SK-N-SH (cell line): ENCODE measurements at regions not wholly inside any gene's neighbourhood (a gene's known extent, or its start where the extent isn't known, plus 50 kb on each side); places are given as distances from the start of the nearest gene placed in this dataset.

Source experiments
- CTCF ChIP-seq: fragments of 200-600 bp; sonication (generic); IDR thresholded peaks from 2 replicates; pipeline ENCODE4 v1.6.1; 2017; ENCODE audit warnings: antibody characterized with exemption, mild to moderate bottlenecking, moderate library complexity
- EP300 ChIP-seq, 2 experiments: IDR thresholded peaks; 2 replicates each; pipeline versions ENCODE4 v1.4.0 to v1.6.1; 2012; ENCODE audit warnings: borderline replicate concordance in 1 of 2, low read depth in 1 of 2, low read length in 1 of 2
- FOXJ3 ChIP-seq: sonication (generic); formaldehyde crosslinking; IDR thresholded peaks from 2 replicates; pipeline ENCODE4 v1.5.1; 2020; ENCODE audit warnings: mild to moderate bottlenecking, missing genetic modification reagents
- IRF3 ChIP-seq: fragments of 150-350 bp; IDR thresholded peaks from 2 replicates; pipeline ENCODE4 v1.6.1; 2016; ENCODE audit warnings: mild to moderate bottlenecking, low read depth, low read length
- JUND ChIP-seq: IDR thresholded peaks from 2 replicates; pipeline ENCODE4 v1.4.0; 2012
- MAX ChIP-seq: IDR thresholded peaks from 2 replicates; pipeline ENCODE4 v1.4.0; 2012; ENCODE audit warnings: low read depth
- SIN3A ChIP-seq: IDR thresholded peaks from 2 replicates; pipeline ENCODE4 v1.6.1; 2012; ENCODE audit warnings: low read depth, mild to moderate bottlenecking, low read length, moderate library complexity, borderline replicate concordance
- USF2 ChIP-seq: fragments of 150-350 bp; IDR thresholded peaks from 2 replicates; pipeline ENCODE4 v1.6.1; 2017; ENCODE audit warnings: antibody characterized with exemption, low read length, low read depth, borderline replicate concordance
- YY1 ChIP-seq: IDR thresholded peaks from 2 replicates; pipeline ENCODE4 v1.4.0; 2012; ENCODE audit warnings: low read depth, mild to moderate bottlenecking

GRCh38 chr4:135434936-135435335 is 1233.3 kb upstream of the PABPC4L start:
- TF ChIP-seq CTCF = no peak
- TF ChIP-seq JUND = no peak
- TF ChIP-seq USF2 = no peak
- TF ChIP-seq MAX = no peak
- TF ChIP-seq FOXJ3 (CRISPR knock-in tag) = no peak
- no peak for TF ChIP-seq EP300 (IDR thresholded peaks at IDR 0.05; ENCODE audit: borderline replicate concordance in 1 of 2, low read depth in 1 of 2, low read length in 1 of 2)
- TF ChIP-seq SIN3A = no peak
- no peak for TF ChIP-seq IRF3
- TF ChIP-seq YY1 = no peak
